DMS53 treated with DMSO at 0.1 percent for 48 hours (cell line): ENCODE measurements at regions not wholly inside any gene's neighbourhood (a gene's known extent, or its start where the extent isn't known, plus 50 kb on each side); places are given as distances from the start of the nearest gene placed in this dataset.
"Not testable (repeated sequence)": the region's sequence is repeated elsewhere in the genome, so short reads cannot be mapped to it uniquely, and the experiment has no call there.

Experiments
- DNase-seq: peaks from one replicate; lab custom pipeline; 2025; ENCODE audit not compliant: unreplicated experiment; lab: John Stamatoyannopoulos, UW

DNA sequence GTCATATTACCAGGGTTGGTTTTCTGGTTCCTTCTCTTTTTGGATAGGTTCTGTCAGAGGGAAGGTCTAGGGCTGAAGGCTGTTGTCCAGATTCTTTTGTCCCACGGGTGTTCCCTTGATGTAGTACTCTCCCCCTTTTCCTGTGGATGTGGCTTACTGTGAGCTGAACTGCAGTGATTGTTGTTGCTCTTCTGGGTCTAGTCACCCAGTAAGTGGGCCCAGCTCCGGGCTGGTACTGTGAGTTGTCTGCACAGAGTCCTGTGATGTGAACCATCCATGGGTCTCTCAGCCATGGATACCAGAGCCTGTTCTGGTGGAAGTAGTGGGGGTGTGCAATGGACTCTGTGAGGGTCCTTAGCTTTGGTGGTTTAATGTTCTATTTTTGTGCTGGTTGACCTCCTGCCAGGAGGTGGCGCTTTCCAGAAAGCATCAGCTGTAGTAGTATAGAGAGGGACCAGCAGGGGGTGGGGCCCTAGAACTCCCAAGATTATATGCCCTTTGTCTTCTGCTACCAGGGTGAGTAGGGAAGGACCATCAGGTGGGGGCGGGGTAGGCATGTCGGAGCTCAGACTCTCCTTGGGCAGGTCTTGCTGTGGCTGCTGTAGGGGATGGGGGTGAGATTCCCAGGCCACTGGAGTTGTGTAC is 99.4 kb upstream of the CHST15 start:
- not testable (repeated sequence) for DNase-seq

GRCh38 chr10:124190476-124190875 is 97.1 kb upstream of the CHST15 start:
- not testable (repeated sequence) for DNase-seq

DNA sequence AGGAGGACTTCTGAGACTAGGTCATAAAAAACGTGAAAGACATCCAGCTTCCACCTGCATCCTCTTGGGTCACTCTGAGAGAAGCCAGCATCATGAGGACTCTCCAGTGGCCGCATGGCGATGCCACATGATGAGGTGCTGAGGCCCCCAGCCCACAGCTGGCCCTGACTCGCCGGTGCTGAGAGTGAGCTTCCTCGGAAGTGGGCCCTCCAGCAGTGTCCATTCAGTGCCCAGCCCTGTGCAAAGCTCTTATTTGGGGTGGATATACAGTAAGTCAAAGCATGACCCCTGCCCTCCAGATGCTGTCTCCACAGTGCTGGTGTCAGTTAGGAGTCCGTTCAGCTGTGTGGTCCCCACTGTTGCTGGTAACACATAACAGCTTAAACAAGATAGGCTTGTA is 93.6 kb upstream of the CHST15 start:
- DNase-seq = no peak

DNA sequence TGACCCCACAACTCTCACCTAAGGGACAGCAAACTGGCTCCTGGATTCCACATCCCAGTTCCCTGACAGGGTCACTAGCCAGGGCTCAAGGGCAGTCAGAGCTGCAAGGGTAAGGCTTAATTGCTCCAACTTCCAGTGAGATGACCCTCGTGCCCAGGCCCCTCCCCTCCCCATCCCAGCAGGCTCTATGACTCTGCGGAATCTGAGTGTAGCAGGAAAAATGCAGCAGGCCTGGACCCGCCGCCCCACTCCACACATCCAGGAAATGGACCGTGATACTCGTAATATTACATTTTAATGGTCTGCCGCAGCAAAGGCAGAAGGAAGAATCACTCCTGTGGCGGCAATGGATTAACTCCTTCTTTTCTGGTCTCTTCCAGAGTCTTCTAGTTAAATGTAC is 91.7 kb upstream of the CHST15 start:
- DNase-seq = no peak

- no peak for DNase-seq
Measured at GRCh38 chr10:124184208-124184830, 90.9 kb upstream of the CHST15 start.

GRCh38 chr10:124183617-124184016 is 90.2 kb upstream of the CHST15 start:
- no peak for DNase-seq

DNA sequence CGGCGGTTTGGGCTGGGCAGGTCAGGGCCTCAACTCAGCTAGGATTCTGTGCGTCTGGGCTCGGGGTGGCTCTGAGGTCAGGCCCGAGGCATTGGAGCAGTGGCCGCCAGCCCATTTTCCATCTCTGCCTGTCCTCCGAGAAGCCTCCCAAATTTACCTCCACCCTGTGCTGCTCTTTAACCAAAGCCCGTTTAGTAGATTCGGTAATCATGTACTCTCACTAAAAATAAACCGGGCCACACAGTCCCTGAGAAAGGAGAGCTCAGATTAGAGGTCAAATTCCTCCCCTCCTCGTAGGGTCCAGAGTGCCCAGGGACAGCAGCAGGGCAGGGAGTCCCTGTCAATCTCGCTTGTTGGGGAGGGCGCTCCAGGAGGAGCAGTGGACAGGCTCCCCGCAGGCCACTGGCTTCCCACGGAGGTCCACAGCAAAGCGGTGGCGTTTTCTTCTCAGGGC is 88.7 kb upstream of the CHST15 start:
- DNase-seq = no peak

DNA sequence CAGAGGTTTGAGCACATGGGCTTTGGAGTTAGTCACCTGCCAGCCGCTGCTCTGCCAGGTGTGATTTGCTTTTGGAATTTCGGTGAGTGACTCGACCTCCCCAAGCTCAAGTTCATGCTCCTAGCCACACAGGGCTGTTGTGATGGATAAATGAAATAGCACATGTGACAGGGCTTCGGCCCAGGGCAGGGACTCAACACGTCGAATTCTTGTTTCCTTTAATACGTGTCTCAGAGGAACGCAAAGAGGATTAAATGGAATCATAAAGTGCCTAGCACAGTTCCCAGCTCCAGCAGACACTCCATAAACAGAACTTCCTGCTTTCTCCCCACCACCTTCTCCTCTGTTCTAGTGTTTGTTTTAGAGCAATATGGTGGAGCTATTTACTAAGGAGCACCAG is 88.3 kb upstream of the CHST15 start:
- DNase-seq = no peak

DNA sequence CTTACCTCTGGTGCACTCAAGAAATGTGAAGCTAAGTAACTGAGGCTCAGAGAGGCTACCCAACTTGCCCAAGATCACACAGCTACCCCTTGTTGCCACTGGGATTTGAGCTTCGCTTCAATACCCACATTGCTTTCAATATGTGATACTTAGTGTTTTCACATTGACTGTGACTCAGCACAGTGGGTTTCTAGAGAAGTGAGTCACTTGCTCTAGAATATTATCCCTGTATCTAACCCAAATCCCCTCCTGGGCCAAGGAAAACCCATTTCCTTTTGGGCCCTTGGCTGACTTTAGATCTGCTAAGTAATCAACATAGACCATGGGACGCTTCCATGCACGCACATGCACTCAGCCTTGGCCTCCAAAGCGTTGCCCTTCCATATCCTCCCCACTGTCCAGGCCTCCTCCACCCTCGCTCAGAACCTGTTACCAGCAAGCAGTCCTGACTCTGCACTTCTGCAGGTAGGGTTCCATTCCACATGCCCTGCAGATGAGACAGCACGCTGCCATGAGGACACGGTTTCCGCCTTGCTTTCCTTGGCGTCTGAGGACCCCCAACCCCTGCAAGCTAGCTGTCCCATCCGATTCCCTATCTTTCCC is 87.7 kb upstream of the CHST15 start:
- no peak for DNase-seq

GRCh38 chr10:124180044-124180745 is 86.8 kb upstream of the CHST15 start:
- no peak for DNase-seq

- no peak for DNase-seq
Measured at GRCh38 chr10:124179308-124180043, 86.1 kb upstream of the CHST15 start.

GRCh38 chr10:124177180-124177518 is 83.8 kb upstream of the CHST15 start:
- DNase-seq = no peak

DNA sequence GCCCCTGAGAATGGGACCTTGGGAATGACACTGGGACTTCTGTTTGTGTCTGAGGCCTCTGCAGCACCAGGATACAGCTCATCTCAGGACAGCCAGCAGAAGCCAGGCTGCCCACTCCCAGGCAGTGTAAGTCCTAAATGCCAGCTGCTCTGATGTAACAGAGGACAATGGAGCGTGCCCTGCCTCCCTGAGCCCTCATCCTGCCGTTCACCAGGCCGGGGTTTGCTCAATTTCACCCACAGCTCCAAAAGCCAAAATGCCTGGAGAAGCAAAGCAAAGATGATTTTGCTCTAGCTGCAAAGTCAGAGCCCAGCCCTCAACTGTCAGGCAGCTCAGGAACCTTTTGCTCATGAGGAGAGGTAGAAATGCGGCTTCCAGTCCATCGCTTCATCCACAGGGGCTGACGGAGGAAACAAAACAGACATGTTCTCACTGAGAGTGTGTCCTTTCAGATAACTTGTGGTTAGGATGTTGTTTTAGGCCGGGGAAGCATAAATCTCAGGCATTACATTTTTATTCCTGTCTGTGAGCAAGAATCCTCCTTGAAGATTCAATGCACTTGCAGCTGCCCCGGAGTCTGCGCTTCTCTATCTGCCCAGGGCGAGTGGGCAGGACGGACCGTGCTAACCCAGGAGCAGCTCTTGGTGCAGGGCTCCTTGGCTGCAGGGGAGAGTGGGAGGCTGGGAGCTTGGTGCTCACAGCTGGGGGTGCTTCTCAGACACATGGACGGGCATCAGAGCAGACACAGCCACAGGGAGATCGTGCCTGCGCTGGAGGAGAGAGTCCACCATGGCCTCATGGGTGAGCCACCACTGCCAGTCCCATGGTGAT is 83.2 kb upstream of the CHST15 start:
- DNase-seq = no peak

DNA sequence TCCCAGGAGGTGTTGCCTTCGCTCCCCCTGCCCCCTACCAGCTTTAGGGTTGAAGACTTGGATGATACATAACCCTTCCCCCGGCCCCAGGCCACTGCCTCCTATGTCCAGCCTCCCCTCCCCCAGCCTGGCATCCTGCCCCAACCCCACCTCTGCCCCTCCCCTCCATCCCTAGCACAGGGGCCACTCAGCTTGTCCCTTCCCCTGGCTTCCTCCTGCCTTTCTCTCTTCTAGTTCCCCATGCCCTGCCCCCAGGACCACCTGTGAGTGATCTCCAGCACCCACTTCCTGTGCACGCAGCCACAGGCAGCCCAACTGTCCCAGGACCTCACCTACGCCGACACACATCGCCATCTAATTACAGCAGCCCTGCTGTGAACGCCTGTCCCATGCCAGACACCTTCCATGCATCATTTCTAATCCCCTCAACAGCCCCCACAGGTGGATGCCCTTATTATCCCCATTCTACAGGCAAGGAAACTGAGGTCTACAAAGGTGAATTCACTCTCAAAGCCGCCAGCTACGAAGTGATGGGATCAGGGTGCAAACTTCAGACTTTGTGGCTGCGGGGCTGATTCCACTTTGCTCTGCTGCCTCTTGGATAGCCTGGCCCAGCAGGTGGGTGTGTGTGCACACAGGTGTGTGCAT is 82.4 kb upstream of the CHST15 start:
- no peak for DNase-seq

DNA sequence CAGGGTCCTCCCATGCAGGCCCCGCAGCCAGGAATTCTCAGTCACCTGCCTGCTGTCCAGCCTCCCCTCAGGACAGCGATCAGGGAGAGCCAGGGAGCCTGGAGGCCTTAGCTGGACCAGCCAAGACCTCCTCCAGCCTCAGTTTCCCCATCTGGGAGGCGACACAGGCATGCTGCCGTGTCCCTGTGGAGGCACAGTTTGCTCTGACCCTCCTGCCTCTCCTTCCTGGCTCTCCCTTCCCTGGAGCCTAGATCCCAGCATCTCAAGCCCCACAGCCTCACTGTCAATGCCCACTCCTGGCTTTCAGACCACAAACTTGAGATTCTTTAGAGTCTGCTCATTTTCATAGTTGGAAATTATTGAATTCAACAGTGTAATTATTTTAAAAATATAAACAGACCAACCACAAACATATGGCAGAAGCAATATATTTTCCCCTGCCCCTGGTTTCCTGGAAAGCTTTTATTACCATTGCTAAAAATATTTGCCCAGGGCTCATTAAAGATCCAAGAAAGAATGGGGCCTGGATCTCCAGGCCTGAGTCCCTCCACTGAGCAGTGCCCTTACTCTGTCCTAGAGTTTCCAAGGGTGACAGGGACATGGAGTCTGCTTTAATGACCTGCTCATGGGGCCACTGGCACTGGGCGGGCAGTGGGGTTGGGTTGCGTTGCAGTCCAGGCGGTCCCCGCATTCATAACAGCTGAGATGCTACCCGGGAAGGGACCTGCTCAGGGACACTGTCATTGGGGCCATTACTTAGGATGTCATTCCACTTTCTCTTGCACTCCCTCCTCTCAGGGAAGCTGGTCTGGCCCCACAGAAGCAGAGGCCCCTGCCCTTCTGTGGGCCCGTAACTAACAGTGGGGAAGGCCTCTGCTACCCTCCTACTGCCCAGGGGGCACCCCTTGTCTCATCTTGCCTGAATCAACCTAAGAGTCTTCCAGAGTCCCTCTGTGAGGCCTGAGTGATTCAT is 81.6 kb upstream of the CHST15 start:
- DNase-seq = no peak

DNA sequence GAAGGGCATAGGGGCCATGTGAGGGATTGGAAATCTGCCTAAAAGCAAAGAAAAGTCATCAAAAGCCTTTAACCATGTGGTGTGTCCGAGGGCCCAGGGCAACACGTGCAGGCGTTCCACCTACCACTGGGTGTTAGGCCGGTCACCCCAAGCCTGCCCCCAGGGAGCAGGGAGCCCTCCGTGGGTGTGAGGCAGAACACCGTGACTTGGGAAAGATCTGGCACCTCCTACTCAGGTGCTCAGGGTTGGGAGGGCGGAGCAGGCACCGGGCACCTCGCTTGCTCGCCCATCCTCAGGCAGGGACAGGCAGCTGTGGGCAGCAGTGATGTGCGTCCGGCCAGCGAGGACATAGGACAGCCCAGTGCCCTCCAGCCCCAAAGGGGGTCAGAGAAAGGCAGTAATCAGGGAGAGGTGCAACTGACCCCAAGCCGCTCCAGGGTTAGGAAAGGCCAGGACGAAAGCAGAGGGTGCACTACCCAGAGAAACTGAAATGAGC is 80.7 kb upstream of the CHST15 start:
- DNase-seq = no peak

GRCh38 chr10:124173298-124173900 is 80.0 kb upstream of the CHST15 start:
- DNase-seq = no peak

DNA sequence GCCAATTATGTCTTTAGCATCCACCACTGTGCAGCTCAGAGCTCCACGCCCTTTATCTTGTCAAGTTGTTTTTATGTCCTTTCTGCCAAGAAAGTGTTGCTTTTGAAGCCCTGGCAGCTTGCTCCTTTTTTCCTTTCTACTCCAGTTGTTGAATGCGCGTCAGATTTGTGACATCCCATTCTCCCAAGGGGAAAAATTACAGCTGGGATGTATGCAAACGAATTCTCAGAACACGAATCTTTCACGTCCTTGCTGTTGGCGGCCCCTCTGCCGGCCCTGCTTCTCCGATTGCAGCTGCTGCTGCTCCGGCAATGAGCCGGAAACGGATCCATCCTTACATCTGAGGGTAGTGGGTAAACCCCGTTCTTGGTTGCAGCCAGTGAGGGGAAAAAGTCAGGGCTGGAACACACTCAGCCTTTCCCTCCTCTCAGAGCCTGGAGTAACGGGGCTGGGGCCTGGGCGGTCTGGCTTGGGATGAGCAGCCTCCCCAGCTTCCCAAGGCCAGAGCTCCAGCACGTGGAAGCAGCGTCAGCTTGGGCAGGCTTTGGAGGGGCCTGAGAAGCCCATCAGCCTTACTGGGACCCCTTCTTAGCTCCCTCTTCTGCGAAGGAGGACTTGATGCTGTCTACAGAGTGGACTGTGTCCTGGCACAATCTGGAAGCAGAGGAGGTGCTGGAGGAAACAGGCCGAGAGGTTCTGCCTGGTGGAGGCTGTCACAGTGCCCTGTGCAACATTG is 79.0 kb upstream of the CHST15 start:
- DNase-seq = no peak
